GM19438 (cell line): ENCODE measurements at regions not wholly inside any gene's neighbourhood (a gene's known extent, or its start where the extent isn't known, plus 50 kb on each side); places are given as distances from the start of the nearest gene placed in this dataset.

Experiments used
- ATAC-seq: cut with Tn5 transposase; IDR thresholded peaks from one replicate; pipeline ENCODE4 v1.9.1; 2021; ENCODE audit warnings: low read depth; ENCODE audit not compliant: unreplicated experiment

GRCh38 chr10:113402602-113403001 is 150.3 kb upstream of the HABP2 start:
- no peak for ATAC-seq

GRCh38 chr10:113407218-113407617 is 145.6 kb upstream of the HABP2 start:
- no peak for ATAC-seq

GRCh38 chr10:113409175-113409574 is 143.7 kb upstream of the HABP2 start:
- no peak for ATAC-seq

GRCh38 chr10:113410618-113411017 is 142.2 kb upstream of the HABP2 start:
- no peak for ATAC-seq

- ATAC-seq = no peak
These were observed 141.4 kb upstream of the HABP2 start for GRCh38 chr10:113411456-113411855.

- no peak for ATAC-seq
These were observed 140.7 kb upstream of the HABP2 start for GRCh38 chr10:113412161-113412560.

GRCh38 chr10:113414543-113414942 is 138.3 kb upstream of the HABP2 start:
- no peak for ATAC-seq

GRCh38 chr10:113415246-113415645 is 137.6 kb upstream of the HABP2 start:
- ATAC-seq = no peak

- no peak for ATAC-seq
These were observed 132.7 kb upstream of the HABP2 start for GRCh38 chr10:113420057-113420732.

- ATAC-seq = no peak
These were observed 131.8 kb upstream of the HABP2 start for GRCh38 chr10:113420733-113421675.

GRCh38 chr10:113422371-113422770 is 130.5 kb upstream of the HABP2 start:
- no peak for ATAC-seq

- ATAC-seq = no peak
These were observed 128.7 kb upstream of the HABP2 start for GRCh38 chr10:113423981-113424721.

- ATAC-seq = no peak
These were observed 127.8 kb upstream of the HABP2 start for GRCh38 chr10:113425008-113425407.

- ATAC-seq = no peak
These were observed 127.3 kb upstream of the HABP2 start for GRCh38 chr10:113425541-113425951.

GRCh38 chr10:113426181-113426877 is 126.5 kb upstream of the HABP2 start:
- ATAC-seq = no peak

- no peak for ATAC-seq
These were observed 125.6 kb upstream of the HABP2 start for GRCh38 chr10:113427236-113427735.

- ATAC-seq = no peak
These were observed 124.9 kb upstream of the HABP2 start for GRCh38 chr10:113427811-113428558.

- no peak for ATAC-seq
These were observed 122.0 kb upstream of the HABP2 start for GRCh38 chr10:113430634-113431397.
